H1 (cell line): ENCODE measurements at regions not wholly inside any gene's neighbourhood (a gene's known extent, or its start where the extent isn't known, plus 50 kb on each side); places are given as distances from the start of the nearest gene placed in this dataset.

Experiments
- CTCF ChIA-PET: fragments of 300-600 bp; sonication (Branson Sonifier 250); formaldehyde crosslinking; loops from one replicate; lab custom pipeline; 2021; ENCODE audit not compliant: partially characterized antibody; lab: Charles Lee
- POLR2A ChIA-PET: fragments of 300-600 bp; sonication (Branson Sonifier 250); formaldehyde crosslinking; loops from one replicate; lab custom pipeline; 2021; ENCODE audit warnings: inconsistent platforms; ENCODE audit not compliant: partially characterized antibody; lab: Charles Lee
- DNase-seq, 2 experiments: peaks; one replicate each; pipeline versions ENCODE4 v3.0.0 to v3.0.0-alpha.2; 2010 to 2022; ENCODE audit warnings: low spot score in 2 of 2, low read depth in 1 of 2, mixed read lengths in 1 of 2
- FAIRE-seq: peaks from 2 replicates; lab custom pipeline; 2011; peaks lifted over from hg19 to GRCh38; lab: Jason Lieb, UNC
- H2AFZ ChIP-seq: 2 replicates; pipeline ENCODE4 v1.8.1; 2012; ENCODE audit warnings: low read length, inconsistent platforms
- H2AK5ac ChIP-seq: 2 replicates; pipeline ENCODE4 v1.6.1; 2013; ENCODE audit warnings: low read depth, low read length
- H2BK120ac ChIP-seq: replicated peaks from 2 replicates; pipeline ENCODE3; 2013; ENCODE audit warnings: low read depth, low read length, inconsistent platforms
- H2BK12ac ChIP-seq: 2 replicates; pipeline ENCODE4 v1.6.1; 2013; ENCODE audit warnings: low read depth, low read length
- H2BK15ac ChIP-seq: 2 replicates; pipeline ENCODE4 v1.6.1; 2013; ENCODE audit warnings: low read length
- H2BK20ac ChIP-seq: 2 replicates; pipeline ENCODE4 v1.6.1; 2013; ENCODE audit warnings: low read length
- H2BK5ac ChIP-seq: 2 replicates; pipeline ENCODE4 v1.6.1; 2013; ENCODE audit warnings: low read depth, low read length
- H3K14ac ChIP-seq: 2 replicates; pipeline ENCODE4 v1.6.1; 2013; ENCODE audit warnings: inconsistent platforms; ENCODE audit not compliant: insufficient read length
- H3K18ac ChIP-seq: 2 replicates; pipeline ENCODE4 v1.6.1; 2013; ENCODE audit warnings: low read length; ENCODE audit errors: extremely low read depth
- H3K23ac ChIP-seq: 2 replicates; pipeline ENCODE4 v1.6.1; 2013; ENCODE audit warnings: inconsistent platforms; ENCODE audit not compliant: insufficient read length
- H3K23me2 ChIP-seq: 2 replicates; pipeline ENCODE4 v1.6.1; 2013; ENCODE audit warnings: low read depth, low read length
- H3K27ac ChIP-seq: 2 replicates; pipeline ENCODE4 v1.6.1; 2011; ENCODE audit warnings: low read depth, low read length, inconsistent platforms
- H3K27me3 ChIP-seq, 4 experiments: replicated peaks in 1 of 4; 1 replicate in 1 of 4; 2 replicates in 3 of 4; pipeline versions ENCODE4 v1.6.1 to v1.8.1; 2011 to 2013; ENCODE audit warnings: low read length in 3 of 4, mild to moderate bottlenecking in 3 of 4, inconsistent platforms in 2 of 4, mixed read lengths in 2 of 4, moderate library complexity in 1 of 4; ENCODE audit not compliant: control insufficient read depth in 3 of 4, insufficient read depth in 3 of 4; ENCODE audit errors: extremely low read depth in 1 of 4
- H3K36me3 ChIP-seq, 4 experiments: 2 replicates each; pipeline versions ENCODE4 v1.6.1 to v1.8.1; 2011 to 2013; ENCODE audit warnings: mild to moderate bottlenecking in 4 of 4, low read length in 3 of 4, moderate library complexity in 2 of 4, control low read depth in 1 of 4, inconsistent platforms in 1 of 4; ENCODE audit not compliant: insufficient read depth in 4 of 4, control insufficient read depth in 2 of 4
- H3K4ac ChIP-seq: replicated peaks from 2 replicates; pipeline ENCODE3; 2013; ENCODE audit warnings: low read length, low read depth, mixed read lengths, inconsistent platforms; ENCODE audit not compliant: insufficient read length
- H3K4me1 ChIP-seq, 4 experiments: replicated peaks in 1 of 4; 1 replicate in 1 of 4; 2 replicates in 3 of 4; pipeline versions ENCODE4 v1.6.1 to v1.8.1; 2011 to 2013; ENCODE audit warnings: low read length in 3 of 4, inconsistent platforms in 2 of 4, mixed read lengths in 1 of 4; ENCODE audit not compliant: insufficient read depth in 4 of 4, control insufficient read depth in 3 of 4
- H3K4me2 ChIP-seq, 2 experiments: 2 replicates each; pipeline versions ENCODE4 v1.6.1 to v1.8.1; 2011 to 2013; ENCODE audit warnings: low read depth in 2 of 2, low read length in 2 of 2, control low read depth in 1 of 2, inconsistent platforms in 1 of 2, mild to moderate bottlenecking in 1 of 2; ENCODE audit not compliant: insufficient read depth in 1 of 2
- H3K4me3 ChIP-seq, 4 experiments: fragments of 200-600, 300-600 bp in 1 of 4; sonication (generic), shearing (Covaris generic), sonication (Bioruptor Twin) in 1 of 4; 2 replicates each; pipeline versions ENCODE4 v1.5.1 to v1.8.1; 2011 to 2016; ENCODE audit warnings: low read length in 4 of 4, low read depth in 3 of 4, control low read depth in 2 of 4, inconsistent platforms in 2 of 4, mild to moderate bottlenecking in 2 of 4, mixed read lengths in 1 of 4, moderate library complexity in 1 of 4; ENCODE audit not compliant: insufficient read depth in 2 of 4; ENCODE audit errors: extremely low read depth in 1 of 4
- H3K56ac ChIP-seq: replicated peaks from 2 replicates; pipeline ENCODE3; 2013; ENCODE audit warnings: low read depth, mild to moderate bottlenecking, mixed read lengths, low read length, inconsistent platforms; ENCODE audit not compliant: insufficient read length
- H3K79me1 ChIP-seq: 2 replicates; pipeline ENCODE4 v1.6.1; 2013; ENCODE audit warnings: low read depth, low read length, control low read depth
- H3K79me2 ChIP-seq, 2 experiments: 2 replicates each; pipeline versions ENCODE4 v1.6.1 to v1.8.1; 2012 to 2013; ENCODE audit warnings: low read length in 2 of 2, mild to moderate bottlenecking in 2 of 2, inconsistent platforms in 1 of 2; ENCODE audit not compliant: insufficient read depth in 2 of 2, control insufficient read depth in 1 of 2
- H3K9ac ChIP-seq, 4 experiments: replicated peaks in 1 of 4; 1 replicate in 1 of 4; 2 replicates in 3 of 4; pipeline versions ENCODE4 v1.6.1 to v1.8.1; 2011 to 2013; ENCODE audit warnings: low read depth in 3 of 4, low read length in 3 of 4, control low read depth in 2 of 4, mild to moderate bottlenecking in 2 of 4, moderate library complexity in 2 of 4, inconsistent platforms in 1 of 4; ENCODE audit errors: extremely low read depth in 1 of 4
- H3K9me3 ChIP-seq, 2 experiments: 2 replicates each; pipeline versions ENCODE4 v1.6.1 to v1.8.1; 2012 to 2013; ENCODE audit warnings: mild to moderate bottlenecking in 2 of 2, moderate library complexity in 2 of 2, control low read depth in 1 of 2, inconsistent platforms in 1 of 2, low read depth in 1 of 2, low read length in 1 of 2, mixed read lengths in 1 of 2; ENCODE audit not compliant: insufficient read depth in 2 of 2
- H4K20me1 ChIP-seq, 2 experiments: replicated peaks in 1 of 2; 2 replicates each; pipeline versions ENCODE3 to v1.8.1; 2011 to 2013; ENCODE audit warnings: inconsistent platforms in 2 of 2, low read length in 2 of 2, mild to moderate bottlenecking in 1 of 2; ENCODE audit not compliant: insufficient read depth in 2 of 2, control insufficient read depth in 1 of 2
- H4K5ac ChIP-seq: 2 replicates; pipeline ENCODE4 v1.6.1; 2013; ENCODE audit warnings: low read length, low read depth, mixed read lengths, inconsistent platforms; ENCODE audit not compliant: insufficient read length
- H4K8ac ChIP-seq: 2 replicates; pipeline ENCODE4 v1.8.0; 2013; ENCODE audit warnings: mild to moderate bottlenecking, moderate library complexity, low read length, inconsistent platforms; ENCODE audit not compliant: insufficient read depth; ENCODE audit errors: extremely low read depth
- H4K91ac ChIP-seq: replicated peaks from 2 replicates; pipeline ENCODE3; 2013; ENCODE audit warnings: low read length, mixed read lengths, inconsistent platforms; ENCODE audit not compliant: insufficient read length
- CBX5 ChIP-seq: fragments of 300-800, 300-1000 bp; sonication (generic); IDR thresholded peaks from 2 replicates; pipeline ENCODE4 v1.7.1; 2016; ENCODE audit warnings: antibody characterized with exemption, low read length, low read depth
- CTCF ChIP-seq, 3 experiments: IDR thresholded peaks; 1 replicate in 2 of 3; 2 replicates in 1 of 3; pipeline versions ENCODE4 v1.5.1 to v1.6.1; 2011; ENCODE audit warnings: low read length in 3 of 3, mild to moderate bottlenecking in 3 of 3, inconsistent platforms in 2 of 3, low read depth in 1 of 3, moderate library complexity in 1 of 3; ENCODE audit not compliant: insufficient read depth in 1 of 3; ENCODE audit errors: control extremely low read depth in 1 of 3
- NANOG ChIP-seq: IDR thresholded peaks from 2 replicates; pipeline ENCODE4 v1.6.1; 2011; ENCODE audit warnings: low read length, low read depth, mild to moderate bottlenecking, inconsistent platforms; ENCODE audit not compliant: insufficient read depth, poor library complexity, severe bottlenecking
- POLR2A ChIP-seq, 2 experiments: IDR thresholded peaks; 1 replicate in 1 of 2; 2 replicates in 1 of 2; pipeline ENCODE4 v1.6.1; 2011; ENCODE audit warnings: low read depth in 2 of 2, low read length in 2 of 2, mild to moderate bottlenecking in 2 of 2; ENCODE audit errors: control extremely low read depth in 1 of 2
- RAD21 ChIP-seq, 2 experiments: IDR thresholded peaks in 1 of 2; conservative IDR thresholded peaks in 1 of 2; 2 replicates each; pipeline ENCODE4 v1.6.1; 2011; ENCODE audit warnings: low read depth in 2 of 2, low read length in 2 of 2, improper control_type of control experiment in 1 of 2, inconsistent platforms in 1 of 2, mild to moderate bottlenecking in 1 of 2, moderate library complexity in 1 of 2
- SAP30 ChIP-seq: fragments of 300-600 bp; sonication (generic); IDR thresholded peaks from 2 replicates; pipeline ENCODE4 v1.7.1; 2012; ENCODE audit warnings: low read length, moderate library complexity, mild to moderate bottlenecking, inconsistent platforms; ENCODE audit not compliant: insufficient read depth, insufficient replicate concordance
- TAF1 ChIP-seq: IDR thresholded peaks from 2 replicates; pipeline ENCODE4 v1.6.1; 2011; ENCODE audit warnings: mild to moderate bottlenecking, low read depth, low read length
- USF2 ChIP-seq: IDR thresholded peaks from 2 replicates; pipeline ENCODE4 v1.6.1; 2011; ENCODE audit warnings: low read length, improper control_type of control experiment
- WGBS, 2 experiments: shearing (Covaris generic) in 1 of 2; methylation state at CpG; one replicate each; pipeline versions ENCODE4 v1.1.6 to v1.1.7; 2013 to 2015; ENCODE audit warnings: low lambda C conversion rate in 2 of 2, mixed read lengths in 2 of 2, inconsistent platforms in 1 of 2, low coverage in 1 of 2, missing lambda C conversion rate in 1 of 2; ENCODE audit not compliant: insufficient replicate concordance in 2 of 2, insufficient coverage in 1 of 2, insufficient read length in 1 of 2; ENCODE audit errors: extremely low coverage in 1 of 2, missing lambda C conversion rate in 1 of 2; 5-methylcytosine and 5-hydroxymethylcytosine counted together

DNA sequence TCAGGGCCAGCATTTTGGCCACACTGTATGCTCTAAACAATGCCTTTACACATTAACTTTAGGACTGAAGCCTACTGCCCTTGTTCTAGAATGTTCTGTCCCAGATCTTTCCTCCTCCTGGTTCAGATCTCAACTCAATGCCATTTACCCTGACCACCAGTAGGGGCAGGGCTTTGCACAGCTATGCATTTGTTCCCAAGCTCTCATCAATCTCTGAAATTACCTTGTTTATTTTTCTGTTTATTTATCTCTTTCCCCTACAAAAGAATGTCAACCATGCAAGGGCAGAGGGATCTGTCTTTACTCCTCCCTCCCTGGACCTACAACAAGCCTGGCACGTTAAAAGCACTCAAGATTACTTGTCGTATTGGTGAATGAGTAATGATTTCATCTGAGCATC, 612.9 kb downstream of the BNC2 start:
- Histone ChIP-seq H3K27ac (no peak overlapping the region), H4K91ac (no peak overlapping the region), H2BK20ac (0 out of 2 replicates have a peak overlapping the region, but pooled peaks have one; percentile 34), H4K8ac (no peak overlapping the region), H3K4ac (no peak overlapping the region), H4K5ac (no peak overlapping the region), H3K79me1 (no peaks in the 10 kb centered on the region), H3K79me2 (no peaks in the 10 kb centered on the region), H3K23me2 (no peaks in the 10 kb centered on the region), H2BK120ac (no peak overlapping the region), H3K23ac (no peak overlapping the region), H2BK12ac (peak overlapping the region; percentile 7; the same call in 1 of the 2 replicates), H3K4me2 (no peak overlapping the region), H3K4me1 (peaks cover 0 to 6% (median 2%) of the 10 kb centered on the region in 4 experiments; a peak in 5 of 7 replicates), H2AK5ac (no peak overlapping the region), H3K56ac (no peak overlapping the region), H2BK15ac (no peak overlapping the region), H3K9me3 (no peaks in the 10 kb centered on the region), H3K14ac (no peak overlapping the region), H3K4me3 (no peak overlapping the region), H3K18ac (no peak overlapping the region), H2BK5ac (no peak overlapping the region; the same call in 1 of the 2 replicates), H3K9ac (no peak overlapping the region), H2AFZ (no peak overlapping the region), H4K20me1 (no peaks in the 10 kb centered on the region), H3K36me3 (no peaks in the 10 kb centered on the region), H3K27me3 (no peaks in the 10 kb centered on the region; a peak in 1 of 7 replicates)
- ChIA-PET CTCF (interaction anchor here (0.6 to 7.9 kb wide), 24 partner anchors 8 to 395 kb away, joined by 3 to 76 read pairs (median 4); no protein-coding TSS in a partner anchor), POLR2A (no interaction called here)
- FAIRE-seq (peak; percentile 89), DNase-seq (no peak)
- TF ChIP-seq CTCF (IDR thresholded peaks at IDR 0.05; ENCODE audit: control extremely low read depth in 1 of 3, insufficient read depth in 1 of 3, low read depth in 1 of 3, low read length in 3 of 3) (peak; percentile 21 to 75 (median 47)), USF2 (no peak), POLR2A (IDR thresholded peaks at IDR 0.05; ENCODE audit: control extremely low read depth in 1 of 2, low read depth in 2 of 2, low read length in 2 of 2) (no peak), TAF1 (no peak), NANOG (no peak), CBX5 (no peak), SAP30 (no peak), RAD21 (IDR thresholded peaks at IDR 0.05 in 1 of 2, conservative IDR thresholded peaks at IDR 0.05 in 1 of 2; ENCODE audit: low read depth in 2 of 2, low read length in 2 of 2) (peak; percentile 41 to 49)
- 82% methylated on average over 2 of the region's 2 CpGs; no CpG with 5 or more reads in 1 of the 2 experiments for WGBS, 2 experiments
